NCI-H2029 treated with DMSO at 0.1 percent for 48 hours (cell line): ENCODE measurements at regions not wholly inside any gene's neighbourhood (a gene's known extent, or its start where the extent isn't known, plus 50 kb on each side); places are given as distances from the start of the nearest gene placed in this dataset.

Experiments used
- DNase-seq: peaks from one replicate; lab custom pipeline; 2025; lab: John Stamatoyannopoulos, UW

GRCh38 chr19:31979949-31980670, 365.3 kb upstream of the ZNF507 start:
- no peak for DNase-seq

DNA sequence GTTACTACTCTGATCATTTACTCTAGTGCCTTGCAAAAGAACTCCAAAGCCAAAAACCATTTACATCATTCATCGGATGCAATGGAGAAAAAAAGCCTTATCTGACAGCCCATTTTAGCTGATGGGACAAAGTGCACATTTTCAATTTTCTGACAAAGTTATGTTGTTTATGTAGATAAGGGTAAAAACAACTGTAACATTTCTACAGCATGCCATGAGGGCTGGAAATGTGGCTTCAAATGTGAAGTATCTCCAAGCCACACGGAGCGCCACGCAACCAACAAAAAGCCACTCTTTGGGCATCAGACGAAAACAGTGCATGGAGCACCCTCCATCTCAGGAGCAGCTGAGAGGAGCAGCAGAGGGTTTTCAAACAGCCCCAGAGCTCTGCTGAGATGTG, 364.6 kb upstream of the ZNF507 start:
- DNase-seq = no peak

- DNase-seq = no peak
Observed at GRCh38 chr19:31981545-31981944, 363.9 kb upstream of the ZNF507 start.

DNA sequence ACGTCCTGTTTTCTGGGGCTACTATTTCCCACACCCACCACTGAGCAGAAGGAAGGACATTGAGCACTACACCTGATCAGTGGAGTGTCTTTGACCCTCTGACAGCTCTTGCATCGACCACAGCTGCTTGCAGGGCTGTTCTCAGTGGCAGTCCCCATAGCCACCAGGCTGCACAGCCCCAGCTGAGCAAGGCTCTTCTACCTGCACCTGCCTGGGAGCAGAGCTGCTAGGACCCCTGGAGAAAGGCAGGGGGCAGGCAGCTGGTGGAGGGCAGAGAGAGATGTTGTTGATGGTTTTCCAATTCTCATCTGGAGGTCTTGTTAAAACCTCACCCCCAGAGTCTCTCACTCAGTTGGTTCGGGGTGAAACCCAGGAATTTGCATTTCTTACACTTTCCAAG, 361.8 kb upstream of the ZNF507 start:
- no peak for DNase-seq

- no peak for DNase-seq
Observed at GRCh38 chr19:31985001-31985605, 360.3 kb upstream of the ZNF507 start.

DNA sequence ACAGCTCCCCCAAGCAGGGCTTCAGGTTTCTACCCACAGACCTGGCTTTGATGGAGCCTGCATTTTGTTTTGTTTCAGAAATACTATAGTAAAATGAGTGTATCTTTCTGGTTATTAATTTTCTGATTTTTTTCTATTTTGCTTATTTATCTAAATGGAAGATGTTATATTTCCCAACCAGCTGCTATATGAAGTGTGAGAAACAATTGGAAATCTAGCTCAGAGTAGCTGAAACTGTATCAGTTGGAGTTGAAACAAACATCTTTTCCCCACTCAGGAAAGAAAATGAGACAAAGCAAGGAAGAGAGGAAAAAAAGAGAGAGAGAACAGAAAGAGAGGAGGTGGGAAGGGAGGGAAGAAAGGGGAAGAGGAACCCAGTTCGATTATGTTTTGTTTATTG, 358.5 kb upstream of the ZNF507 start:
- no peak for DNase-seq

GRCh38 chr19:31988256-31988655, 357.2 kb upstream of the ZNF507 start:
- no peak for DNase-seq

DNA sequence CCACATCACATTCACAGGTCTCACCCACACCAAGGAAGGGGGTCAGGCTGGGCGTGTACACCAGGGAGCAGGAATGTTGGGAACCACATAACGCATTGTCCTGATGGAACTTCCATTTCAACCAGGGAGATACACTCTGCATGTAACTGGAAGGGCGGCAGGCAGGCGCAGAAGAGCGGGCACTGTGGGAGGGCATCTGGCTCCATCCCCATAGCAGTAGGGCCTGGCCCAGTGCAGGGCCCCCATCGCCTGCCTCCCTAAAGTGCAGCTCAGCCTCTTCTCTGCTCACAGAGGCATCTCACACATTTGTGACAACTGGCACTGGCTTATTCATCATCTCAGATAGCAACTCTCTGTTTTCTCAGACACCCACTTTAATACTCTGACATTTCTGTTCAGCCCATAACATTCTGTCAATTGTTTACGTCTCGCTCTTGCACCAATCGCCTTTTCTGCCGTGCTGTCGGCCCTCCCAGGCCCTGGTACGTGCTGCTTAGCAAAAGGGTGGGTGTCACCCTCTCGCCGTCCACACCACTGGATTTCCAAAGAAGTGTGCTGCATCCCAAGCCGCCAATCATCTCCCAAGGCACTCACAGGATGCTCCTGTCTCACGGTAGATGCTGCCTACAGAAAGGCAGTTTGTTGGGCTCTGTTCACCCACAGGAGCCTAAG, 353.3 kb upstream of the ZNF507 start:
- DNase-seq = no peak

DNA sequence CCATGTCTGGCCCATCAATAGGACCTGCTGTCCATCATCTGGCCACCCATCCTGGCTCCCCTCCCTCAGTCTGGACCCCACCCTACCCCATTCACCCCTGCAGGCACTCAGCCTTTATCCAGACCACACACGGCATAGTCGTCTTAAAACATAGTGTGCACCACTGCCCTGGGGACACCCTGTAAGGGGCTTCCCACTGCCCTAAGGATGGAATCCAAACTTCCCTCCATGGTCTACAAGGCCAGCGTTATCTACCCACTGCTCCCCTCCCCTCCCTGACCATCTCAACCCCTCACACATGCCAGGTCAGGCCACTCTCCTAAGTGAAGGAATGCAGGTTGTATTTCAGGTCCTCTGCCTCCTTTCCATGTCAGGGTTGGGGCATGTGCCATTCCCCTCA, 352.7 kb upstream of the ZNF507 start:
- no peak for DNase-seq

DNA sequence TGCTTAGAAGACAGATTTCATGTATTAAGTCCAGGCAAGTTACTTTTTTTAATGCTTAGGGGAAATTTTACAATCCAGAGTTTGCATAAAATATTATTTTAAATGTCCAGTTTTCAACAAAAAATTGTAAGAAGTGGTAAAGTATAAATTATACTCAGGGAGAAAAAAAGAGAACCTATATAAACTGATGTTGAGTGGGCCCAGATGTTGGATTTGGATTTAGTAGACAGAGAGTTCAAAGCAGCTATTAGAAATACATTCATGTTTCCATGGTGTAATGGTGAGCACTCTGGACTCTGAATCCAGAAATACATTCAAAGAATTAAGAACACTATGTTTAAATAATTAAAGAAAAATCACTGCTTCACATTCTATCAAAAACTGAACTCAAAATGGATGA, 349.9 kb upstream of the ZNF507 start:
- no peak for DNase-seq

GRCh38 chr19:32010071-32010470, 335.3 kb upstream of the ZNF507 start:
- no peak for DNase-seq

DNA sequence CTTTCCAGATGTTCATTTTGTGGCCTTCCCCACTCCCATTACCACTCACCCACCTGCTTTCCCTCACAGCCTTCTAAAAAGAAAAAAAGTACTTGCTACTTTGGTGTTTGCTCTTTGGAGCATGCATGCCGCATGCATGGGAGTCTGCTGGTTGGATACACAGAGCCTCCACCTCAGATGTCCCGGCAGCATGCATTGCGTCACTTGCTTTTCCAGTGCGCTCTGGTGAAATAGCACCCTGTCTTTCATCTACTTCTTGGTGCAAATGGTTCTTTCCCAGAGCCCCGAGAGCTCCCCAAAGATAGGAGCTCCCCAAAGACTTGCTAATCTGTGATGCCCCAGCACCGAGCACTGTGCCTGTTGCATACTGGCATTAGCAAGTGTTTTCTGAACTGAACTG, 333.2 kb upstream of the ZNF507 start:
- DNase-seq = no peak

DNA sequence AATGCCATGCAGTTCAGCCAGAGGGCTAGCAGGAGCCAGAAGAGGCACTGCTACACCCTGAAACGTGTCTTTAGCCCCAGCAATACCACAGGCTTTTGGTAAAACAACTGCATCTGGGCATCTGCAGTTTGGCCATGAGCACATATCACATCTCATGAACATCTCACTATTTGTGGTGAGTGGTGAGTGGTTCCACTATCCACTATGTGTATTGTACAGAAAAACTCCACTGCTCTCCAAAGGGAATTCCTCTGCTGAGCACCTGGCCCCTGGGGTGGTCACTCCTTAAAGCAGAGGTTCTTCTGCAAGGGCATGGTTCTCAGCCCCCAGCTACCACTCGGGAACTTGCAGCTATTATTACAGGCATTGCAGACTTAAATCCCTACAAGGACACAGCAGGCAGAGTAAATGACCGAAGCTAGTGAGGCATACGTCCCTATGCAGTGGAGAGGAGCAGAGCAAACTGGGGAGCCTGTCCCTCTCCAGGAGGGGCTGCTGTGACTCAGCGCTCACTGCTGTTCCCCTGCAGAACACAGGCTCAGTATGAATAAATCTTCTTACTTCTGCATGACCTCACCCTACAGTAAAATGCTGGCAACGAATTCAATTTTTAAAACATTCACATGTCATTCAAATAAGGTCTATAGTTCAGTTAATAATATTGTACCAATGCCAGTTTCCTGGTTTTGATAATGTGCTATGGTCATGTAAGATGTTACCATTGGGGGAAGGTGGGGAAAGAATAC, 332.4 kb upstream of the ZNF507 start:
- no peak for DNase-seq

DNA sequence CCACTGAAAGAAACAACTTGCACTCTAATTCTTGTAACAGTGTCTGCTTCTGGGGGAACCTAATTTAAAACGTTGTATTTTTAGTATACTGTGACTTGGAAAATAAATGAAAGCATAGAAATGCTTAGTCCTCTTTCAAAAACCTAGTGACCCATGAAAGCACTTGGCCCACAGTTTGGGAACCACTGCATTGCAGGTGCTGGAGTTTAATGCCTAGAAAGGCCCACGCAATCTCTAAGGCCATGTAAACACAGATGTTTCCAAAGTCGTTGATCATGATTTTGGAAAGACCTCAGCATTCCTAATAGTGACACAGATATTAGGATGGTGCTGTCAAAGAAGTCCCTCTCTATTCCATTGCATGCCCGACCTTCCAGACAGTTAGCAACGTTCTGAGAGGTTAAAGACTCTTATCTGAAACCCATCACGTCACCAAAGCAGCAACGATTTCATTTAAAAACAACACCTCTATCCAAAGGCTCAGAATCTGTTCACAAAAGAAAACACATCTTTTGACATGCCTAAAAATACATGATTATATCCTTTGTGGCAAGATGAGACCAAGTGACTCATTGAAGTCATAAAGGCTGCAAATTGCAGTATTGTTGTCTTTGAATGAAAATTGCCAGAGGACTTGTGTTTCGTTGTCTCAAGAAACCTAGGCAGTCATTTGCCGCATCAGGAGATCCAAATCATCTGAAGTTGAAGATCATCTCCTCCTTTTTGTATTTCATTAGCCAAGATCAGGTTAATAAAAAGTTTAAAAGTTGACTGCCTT, 328.0 kb upstream of the ZNF507 start:
- no peak for DNase-seq

DNA sequence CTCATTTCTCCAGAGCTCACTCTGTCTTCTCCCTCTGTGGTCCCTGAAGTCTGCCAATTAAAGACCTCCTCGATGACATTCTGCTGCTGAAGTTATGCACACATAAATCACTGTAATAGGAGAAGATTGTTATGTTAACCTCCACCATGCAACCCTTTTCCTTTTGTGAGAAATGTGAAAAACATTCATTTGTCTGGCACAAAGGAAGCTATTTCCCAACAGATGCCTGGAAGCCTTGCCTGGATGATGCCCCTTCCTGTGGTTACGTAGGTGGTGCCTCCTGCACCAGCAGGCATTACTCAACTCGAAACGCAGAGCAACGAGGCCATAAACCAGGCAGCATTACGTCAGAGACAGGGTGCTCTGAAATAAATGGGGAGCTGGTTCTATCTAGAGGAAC, 327.4 kb upstream of the ZNF507 start:
- DNase-seq = no peak

DNA sequence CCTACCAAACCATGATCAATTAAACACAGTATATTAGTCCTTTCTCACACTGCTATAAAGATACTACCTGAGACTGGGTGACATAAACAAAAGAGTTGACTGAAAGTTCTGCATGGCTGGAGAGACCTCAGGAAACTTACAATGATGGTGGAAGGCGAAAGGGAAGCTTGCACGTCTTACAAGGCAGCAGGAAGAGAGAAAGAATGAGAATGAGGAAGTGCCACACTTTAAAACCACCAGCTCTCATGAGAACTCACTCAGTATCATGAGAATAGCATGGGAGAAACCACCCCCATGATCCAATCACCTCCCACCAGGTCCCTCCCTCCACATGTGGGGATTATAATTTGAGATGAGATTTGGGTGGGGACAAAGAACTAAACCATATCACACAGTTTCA, 324.9 kb upstream of the ZNF507 start:
- no peak for DNase-seq

DNA sequence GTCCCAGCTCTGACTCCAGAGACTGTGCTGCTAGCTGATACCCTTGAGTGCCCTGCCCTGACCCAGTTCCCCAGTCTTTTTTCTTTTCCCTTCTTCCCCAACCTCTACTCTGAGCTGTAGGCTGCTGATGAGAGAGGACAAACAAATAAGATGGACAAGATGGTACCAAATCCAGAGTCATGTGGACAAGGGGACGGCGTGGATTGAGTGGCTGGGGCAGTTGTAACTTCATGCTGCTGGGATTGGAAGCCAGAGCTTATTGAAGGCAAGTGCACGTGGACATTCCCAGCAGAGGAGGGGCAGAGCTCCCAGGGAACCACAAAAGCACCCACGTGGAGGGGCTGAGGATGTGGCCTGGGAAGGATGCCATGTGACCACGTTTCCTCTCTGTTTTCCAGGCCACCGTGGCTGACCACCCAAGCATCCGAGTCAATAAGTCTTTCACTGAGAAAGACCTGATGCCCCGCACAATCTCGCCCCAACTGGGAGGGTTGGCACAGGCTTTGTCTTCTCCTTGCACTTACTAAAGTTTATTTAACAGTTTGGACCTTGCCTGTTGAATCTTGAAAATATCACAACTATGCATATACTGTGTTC, 323.3 kb upstream of the ZNF507 start:
- DNase-seq = no peak

DNA sequence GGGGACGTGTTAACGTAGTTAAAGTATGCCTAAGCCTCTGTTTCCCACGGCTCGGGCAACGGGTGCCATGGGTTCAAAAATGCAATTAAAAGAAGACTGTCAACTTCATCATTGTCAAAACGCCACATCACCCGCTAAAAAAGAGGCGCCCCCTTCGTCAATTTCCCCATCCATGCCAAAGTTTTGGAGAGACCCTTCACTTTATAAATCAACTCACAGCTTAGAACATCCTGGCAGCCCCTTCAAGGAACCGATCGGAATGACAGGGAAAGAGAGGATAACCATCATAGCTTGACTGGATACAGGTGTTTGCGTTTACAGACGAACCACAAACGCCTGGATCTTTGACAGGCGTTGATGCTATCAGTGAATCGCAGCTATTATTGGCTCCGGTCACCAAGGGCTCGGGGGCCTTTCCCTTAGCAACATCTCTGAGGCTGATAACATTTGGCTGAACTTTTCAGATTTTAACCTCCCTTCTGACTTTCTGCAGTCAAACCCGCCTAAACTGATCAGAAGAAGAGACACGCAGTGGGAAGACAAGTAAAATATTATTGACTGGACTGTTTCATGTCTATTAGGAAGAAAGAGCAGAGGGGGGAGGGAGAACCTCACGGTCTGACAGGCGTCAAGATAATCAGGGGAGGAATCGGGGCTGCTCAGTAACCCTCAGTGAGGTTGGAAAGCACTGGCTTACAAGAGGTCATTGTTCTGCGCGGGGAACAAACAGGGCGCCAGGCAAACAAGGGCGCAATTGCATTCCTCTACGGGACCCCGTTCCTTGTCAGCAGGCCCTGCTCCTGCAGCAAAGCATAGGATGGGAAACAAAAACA, 322.5 kb upstream of the ZNF507 start:
- no peak for DNase-seq

DNA sequence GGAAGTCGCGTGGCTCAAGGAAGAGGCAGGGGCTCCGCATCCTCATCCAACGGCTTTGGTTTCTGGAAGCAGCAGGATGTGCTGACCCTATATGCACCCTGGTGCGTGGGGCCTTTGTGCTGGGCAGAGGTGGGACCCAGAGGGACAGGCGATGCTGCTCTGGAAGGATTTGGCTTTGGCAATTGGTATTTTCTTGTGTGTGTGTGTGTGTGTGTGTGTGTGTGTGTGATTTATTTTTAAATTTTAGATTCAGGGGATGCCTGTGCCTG, 321.9 kb upstream of the ZNF507 start:
- DNase-seq = no peak

DNA sequence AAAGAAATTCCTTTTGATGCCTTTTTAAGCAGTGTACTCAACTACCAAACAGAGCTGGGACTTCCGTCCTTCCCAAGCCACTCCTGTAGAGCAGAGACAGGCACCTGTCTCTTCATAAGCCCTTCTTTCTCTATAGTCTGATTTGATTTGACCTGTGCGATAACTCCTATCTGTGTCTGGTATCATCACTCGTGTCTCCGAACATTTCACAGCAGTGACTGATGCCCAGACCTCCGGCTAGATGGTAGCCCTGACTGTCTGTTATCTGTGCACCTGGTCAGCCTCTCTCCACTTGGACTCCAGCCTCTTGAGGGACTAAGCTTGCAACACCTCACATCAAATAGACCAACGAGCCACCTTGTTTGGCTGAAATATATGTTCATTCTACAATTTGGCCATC, 316.2 kb upstream of the ZNF507 start:
- no peak for DNase-seq

DNA sequence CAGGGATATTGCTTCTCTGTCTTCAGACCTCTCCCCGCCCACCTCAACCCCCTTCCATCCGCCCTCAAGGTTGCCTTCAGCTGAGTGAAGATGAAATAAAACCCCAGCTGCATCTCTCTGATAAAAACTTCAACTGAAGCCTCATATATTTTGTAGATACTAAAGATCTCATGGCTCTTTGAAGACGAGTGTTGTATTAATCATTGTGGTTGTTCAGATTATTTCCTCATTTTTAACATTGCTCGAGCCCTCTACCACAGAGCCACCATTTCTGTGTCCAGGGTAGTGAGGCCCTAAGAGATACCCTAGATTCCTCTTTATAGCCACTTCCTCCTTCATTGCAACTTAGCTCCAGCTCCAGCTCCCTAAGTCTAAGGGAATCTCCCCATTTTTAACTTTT, 312.8 kb upstream of the ZNF507 start:
- DNase-seq = no peak
